NCI-H345 treated with DMSO at 0.1 percent for 48 hours (cell line): ENCODE measurements at regions not wholly inside any gene's neighbourhood (a gene's known extent, or its start where the extent isn't known, plus 50 kb on each side); places are given as distances from the start of the nearest gene placed in this dataset.

Experiments
- DNase-seq: peaks from one replicate; lab custom pipeline; 2025; ENCODE audit not compliant: unreplicated experiment; lab: John Stamatoyannopoulos, UW

DNA sequence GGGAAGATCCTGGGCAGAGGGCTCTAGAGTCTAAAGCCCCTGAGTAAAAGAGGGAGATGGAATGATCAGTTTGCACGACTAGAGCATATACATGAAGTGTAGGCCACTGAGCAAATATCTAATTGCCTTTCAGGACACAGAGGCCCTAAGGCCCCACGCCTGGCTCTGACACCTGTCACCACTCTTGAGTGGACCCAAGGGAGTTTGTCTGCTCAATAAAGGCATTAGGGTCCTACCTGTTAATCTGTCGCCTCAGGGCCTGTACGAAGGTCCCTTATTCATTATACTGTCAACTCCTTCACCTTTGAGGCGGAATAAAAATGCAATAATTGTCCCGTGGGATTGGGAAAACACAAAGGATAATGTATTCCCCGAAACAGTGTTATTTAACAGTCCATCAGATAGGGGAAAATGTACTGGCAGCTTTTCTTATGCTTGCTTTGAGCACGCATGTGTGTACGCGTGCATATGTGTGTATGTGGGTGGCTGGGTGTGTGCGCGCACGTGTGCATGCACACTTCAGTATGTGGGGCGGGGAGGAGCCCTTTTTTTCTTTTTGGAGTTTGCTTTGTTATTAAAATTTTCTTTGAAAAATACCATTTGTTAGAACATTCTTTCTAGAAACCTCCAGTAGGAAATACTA is 161.8 kb upstream of the SERP2 start:
- DNase-seq, result peak; percentile 28

DNA sequence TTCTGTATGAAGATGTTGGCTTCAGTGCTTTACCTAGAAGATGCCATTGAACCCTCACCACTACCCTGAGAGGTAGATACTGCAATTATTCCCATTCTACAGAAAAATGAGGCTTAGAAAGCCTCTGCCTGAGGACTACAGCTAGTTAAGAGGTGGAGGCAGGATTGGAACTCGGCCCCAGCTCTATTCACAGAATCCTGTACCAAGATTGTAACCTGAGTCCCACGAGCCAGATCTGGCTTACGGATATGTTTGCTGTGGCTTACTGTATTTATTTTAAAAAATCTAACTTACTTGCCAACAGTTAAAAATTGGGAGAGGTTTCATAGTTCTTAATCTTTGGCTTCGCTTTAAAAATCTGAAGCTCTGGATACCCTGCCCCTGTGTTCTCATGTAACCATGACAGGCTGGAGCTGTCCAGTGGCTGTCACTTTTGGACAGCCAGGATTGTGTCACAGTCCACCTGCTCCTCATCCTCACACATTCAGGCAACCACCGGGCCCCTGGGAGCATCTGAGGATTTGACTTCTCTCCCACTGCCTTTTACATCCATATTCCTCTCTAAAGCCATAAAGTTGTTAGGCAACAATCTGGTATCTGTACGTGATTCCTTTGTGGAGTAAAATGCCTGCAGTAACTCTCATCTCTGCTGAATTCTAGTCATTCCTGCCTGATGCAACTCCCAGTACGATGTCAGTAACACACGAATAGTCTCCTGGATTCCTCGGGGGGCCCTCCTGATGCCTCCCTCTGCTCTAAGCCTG is 160.8 kb upstream of the SERP2 start:
- no peak for DNase-seq

DNA sequence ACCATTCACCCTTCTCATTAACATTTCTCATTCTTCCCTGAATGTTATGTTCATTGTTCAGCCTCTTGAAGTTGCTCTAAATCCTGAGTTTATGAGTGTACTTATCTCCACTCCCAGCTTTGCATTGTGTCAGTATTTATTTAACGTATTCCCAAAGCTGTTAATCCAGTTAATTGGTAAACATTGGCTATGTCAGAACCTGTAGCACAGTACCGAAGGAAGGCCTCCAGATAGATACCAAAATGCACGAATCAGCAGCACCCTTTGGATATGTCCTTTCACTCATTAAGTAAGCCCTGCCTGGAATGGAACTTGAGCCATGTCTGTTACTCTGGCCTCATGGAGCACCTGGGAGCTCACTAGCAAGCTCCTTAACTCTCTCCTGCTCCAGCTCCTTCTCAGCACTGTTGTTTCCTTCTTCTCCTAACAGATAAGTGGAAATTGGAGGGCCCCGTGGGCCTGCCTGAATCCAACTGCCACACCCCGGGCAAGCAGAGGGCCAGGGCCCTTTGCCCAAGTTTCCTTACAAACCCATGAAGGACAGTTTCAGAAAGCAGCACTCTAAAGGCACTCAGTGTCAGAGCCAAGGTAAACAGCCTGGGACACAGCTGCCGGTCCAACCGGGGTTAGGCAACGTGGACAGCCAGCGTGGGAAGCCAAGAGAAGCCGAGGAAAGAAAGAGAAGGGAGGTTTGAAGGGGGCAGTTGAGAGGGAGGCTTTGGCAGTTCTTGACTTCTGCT is 155.0 kb upstream of the SERP2 start:
- DNase-seq, result peak; percentile 90

DNA sequence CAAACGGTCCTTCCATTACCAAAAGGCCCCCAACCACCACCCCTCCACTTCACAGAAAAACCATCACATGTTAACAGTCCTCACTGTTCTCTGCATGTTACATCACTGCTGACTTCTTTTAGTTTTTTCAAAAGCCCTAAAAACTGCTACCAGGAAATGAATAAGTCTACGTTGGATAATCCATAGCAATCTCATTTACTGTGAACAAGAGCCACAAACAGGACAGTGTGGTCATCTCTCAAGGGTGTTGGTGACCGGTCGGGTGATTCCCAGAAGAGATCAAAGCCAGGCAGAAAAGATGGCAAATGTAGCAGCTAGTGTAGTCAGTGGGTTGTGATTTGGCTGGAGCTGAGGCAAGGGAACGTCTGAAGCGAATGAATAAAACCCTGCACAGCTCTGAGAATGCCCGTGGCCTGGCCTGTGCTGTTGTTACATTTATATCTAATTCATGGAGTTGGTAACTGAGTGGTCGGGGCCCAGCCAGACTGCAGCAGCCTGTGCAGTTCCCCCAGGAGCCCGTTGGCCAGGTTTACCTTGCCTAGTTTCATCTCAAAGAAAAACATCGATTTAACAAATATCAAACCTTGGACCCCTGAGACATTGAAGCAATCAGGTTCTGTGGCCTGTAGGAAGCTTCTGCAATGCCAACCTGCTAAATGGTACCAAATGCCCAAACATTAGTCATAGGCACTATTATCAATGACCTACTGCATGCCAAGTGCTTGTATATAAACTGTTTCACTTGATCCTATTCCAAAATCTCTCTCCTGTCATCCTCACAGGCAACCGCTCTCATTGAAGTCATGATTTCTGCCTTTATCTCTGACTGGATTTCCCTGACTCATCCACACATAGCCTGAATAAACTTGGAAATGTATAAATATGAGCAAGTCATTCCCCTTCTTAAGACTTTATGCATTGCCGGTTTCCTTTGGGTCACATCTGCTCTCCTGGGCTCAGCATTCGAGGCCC is 153.8 kb upstream of the SERP2 start:
- DNase-seq, result no peak

DNA sequence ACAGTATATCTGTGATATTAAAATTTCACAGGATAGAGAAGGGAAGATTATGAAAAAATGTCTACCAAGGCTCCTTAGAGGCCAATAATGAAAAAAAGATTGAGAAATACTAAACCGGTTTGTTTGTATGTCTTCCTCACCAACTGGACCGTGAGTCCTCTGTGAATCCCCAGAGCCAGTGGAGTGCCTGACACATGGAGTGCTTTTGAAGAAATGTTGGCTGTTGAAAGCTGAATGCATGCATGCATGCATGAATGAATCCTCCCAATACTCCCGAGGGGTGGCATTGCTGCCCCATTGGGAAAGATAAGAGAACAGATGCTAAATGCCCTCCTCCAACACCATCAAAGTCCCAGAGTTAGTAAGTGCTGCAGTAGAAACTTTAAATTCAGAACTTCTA is 152.7 kb upstream of the SERP2 start:
- peak; percentile 21 for DNase-seq

DNA sequence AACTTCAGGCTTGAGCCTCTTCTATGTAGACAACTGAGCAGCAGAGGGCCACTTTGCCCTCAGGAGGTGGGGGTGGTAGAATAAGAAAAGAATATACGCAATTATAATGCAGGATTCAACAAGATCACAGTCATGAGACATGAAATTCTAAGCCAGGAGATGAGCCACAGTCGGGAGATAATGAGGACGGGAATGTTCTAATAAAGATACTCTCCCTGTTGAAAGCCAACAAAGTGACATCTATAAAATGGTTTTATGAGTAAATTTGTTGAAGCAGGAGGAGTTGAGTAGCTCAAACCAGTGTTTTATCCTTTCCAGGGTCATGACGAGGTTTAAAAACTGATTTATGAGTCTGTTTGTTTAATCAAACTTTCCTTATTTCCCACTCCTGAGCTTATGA is 152.0 kb upstream of the SERP2 start:
- no peak for DNase-seq

DNA sequence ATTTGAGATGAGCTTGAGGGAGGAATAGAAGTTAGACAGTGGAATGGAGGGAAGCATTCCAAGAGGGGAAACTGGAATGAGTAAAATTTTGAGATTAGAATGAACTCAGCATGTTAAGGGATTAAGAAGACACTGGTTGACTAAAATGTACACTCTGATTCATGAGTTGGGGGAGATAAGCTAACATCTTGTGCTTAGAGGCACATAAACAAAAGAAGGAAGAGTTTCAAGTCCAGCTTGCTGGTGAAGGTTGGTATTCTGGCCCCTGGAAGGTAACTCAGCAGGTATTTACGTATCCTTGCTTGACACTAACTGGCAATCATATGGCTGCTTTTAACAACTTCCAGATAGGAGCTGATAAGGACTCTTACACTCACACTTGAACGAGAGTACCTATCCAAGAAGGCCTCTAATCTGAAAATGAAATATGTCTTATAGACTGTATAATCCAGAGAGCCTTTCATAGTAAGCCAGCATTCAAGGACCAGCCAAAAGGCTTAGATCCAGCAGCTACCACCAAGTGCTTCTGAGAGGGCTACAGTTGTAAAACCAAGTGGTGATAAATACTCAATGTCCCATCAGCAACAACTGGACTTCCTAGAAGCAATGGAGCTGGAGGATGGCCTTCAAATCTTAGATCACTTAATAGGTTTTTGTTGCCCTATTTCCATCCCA is 149.7 kb upstream of the SERP2 start:
- no peak for DNase-seq

DNA sequence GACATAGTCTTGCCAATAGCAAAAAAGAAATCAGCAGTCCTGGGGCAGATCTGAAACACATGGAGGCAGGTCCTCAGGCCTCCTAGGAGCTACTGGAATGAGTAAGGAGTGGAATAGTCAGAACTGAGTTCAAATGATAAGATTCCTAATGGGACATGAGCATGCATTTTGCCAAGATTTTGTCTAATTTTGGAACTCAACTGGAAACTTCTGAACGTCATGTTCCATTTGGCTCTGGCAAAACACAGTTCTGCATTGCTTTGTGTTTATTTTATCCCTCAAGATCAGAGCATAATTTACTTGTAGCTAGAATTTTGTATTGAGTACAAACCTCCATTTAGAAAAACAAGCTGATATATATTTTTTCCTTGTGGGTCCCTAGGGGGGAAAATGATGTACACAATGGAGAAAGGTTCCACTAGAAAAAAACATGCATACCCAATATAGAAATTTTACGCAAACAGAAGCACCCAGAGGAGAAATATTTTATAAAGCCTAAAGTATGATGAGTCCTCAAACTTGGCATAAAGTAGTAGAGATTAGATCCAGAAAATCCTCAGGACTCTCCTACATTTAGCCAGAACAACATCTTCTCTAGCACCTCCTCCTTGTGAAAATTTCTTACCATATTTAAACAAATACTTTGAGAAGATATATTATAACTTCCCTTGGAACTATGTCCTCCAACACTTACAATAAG is 149.0 kb upstream of the SERP2 start:
- no peak for DNase-seq

DNA sequence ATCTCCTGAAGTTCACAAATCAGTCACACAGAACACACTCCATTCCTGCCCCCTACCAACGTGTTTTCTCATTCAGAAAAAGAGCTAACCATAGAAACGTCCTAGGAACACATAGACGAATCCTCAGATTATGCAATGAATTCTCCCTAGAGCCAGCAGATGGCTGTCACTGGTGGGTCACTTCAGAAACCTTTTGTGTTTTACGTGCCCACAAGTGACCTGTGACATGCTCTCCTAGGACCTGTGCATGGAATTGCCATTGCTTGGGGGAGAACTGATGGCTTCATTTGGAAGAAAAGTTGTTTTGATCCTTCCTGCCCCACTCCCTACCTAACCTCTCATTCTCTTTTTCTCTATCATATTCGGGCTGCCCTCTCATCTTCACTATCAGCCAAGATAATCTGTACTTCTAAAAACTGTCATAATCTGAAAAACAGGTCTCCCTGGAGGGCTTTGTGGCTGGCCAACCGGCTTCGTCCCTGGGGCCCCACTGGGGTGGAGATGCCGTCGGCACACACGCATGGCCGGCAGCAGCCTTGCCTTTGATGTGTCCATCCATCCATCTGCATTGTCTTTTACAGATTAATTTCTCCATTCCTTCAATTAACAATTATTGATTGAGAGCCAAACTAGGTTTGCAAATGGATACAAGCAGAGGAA is 144.1 kb upstream of the SERP2 start:
- no peak for DNase-seq

DNA sequence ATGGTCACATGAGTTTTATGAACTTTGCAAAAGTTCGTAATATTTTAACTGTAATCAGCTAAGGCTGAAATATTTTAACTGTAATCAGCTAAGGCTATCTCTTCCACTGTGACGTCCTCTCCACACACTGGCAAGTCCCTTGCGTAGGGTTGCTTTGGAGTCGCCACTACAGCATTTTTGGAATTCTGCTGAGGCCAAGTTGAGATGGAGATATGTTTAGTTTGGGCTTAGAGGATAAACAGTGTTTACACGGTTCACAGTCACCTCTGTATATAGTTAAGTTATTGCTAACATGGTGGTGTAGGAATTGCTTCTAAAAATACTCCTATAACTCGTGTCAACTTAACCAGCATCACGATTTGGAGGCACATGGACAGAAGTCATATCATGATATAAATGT is 143.6 kb upstream of the SERP2 start:
- DNase-seq, result no peak

DNA sequence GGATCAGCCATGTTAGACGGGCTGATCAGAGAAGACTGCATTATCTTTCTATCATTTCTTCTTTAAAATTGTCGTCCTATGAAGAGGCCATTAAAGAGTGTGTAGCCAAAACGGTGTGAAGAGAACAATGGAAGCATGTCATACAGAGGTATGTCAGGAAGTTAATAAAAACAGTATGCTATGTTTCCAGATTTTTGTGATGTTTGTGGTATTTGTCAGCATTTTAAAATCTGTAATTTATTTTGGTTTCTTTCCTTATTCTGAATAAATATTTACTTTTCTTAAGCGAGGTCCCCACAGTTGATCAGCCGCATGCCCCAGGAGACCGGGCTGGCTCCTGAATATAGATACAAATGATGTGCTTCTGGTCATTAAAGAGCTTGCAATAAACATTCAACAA is 142.9 kb upstream of the SERP2 start:
- no peak for DNase-seq

DNA sequence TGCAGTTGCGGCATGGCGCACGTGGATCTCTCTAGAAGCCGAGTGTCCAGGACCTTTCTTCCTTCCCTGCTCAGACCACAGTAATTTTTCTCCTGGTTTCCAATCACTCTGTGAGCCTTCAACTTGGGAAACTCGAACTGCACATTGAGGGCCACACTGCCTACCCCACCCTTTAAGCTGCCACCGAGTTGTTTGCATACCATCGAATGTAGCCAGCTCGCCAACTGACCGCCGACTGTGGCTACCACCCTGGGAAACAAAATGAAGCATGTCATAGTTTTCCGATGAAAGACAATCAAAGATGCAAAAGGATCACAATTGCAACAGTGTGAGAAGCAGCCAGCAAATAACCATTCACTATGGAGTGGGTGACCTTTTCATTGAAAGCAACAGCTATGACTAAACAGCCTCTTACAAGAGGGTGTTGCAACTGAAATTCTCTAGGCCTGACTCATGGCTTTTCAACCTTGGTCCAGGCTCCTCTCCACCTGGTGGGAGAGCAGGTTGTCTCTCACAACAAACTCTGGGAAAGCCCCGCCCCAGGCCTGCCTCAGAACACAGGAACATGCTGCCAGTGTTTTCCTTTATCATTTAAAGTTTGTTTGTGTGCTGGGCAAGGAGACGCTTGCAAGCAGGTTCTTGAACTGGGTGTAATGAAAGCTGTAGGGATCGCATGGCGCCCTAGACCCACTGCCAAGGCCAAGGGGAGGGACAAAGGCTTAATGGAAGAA is 141.7 kb upstream of the SERP2 start:
- DNase-seq, result peak; percentile 79

DNA sequence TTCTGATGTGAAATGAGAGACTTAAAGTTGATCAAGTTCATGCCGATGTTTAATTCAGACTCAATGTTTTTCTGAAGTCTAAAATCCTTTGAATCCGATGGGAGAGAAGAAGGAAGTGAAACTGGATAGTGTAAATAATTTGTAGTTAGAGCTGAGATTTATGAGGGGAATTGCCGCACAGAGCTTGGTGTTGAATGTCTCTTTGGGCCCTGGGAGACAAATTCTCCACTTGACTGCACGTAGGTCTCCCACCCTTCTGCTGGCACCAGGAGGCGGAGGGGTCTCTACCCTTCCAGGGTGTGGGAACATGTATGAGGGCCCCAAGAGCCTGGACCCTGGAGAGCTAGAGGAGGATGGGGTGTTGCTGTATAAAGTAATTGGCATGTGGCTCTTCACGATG is 140.8 kb upstream of the SERP2 start:
- no peak for DNase-seq

DNA sequence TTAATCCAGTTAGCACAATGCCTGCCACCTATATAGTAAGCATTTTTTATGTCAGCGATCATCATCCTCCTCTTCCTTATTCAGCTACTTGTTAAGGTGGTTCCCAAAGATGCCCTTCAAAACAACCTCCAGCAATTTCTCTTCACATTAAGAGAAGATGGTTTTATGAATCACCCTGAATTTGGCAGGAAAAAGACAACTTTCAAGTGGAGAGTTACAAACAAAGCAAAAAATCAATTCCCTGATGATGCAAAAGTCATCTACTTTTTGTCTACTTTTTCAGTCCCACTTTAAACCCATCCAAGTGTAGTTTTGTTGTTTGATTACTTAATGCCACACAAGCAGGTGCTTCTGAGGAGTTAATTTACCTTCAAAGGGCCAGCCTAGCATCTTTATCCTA is 139.1 kb upstream of the SERP2 start:
- DNase-seq, result no peak

DNA sequence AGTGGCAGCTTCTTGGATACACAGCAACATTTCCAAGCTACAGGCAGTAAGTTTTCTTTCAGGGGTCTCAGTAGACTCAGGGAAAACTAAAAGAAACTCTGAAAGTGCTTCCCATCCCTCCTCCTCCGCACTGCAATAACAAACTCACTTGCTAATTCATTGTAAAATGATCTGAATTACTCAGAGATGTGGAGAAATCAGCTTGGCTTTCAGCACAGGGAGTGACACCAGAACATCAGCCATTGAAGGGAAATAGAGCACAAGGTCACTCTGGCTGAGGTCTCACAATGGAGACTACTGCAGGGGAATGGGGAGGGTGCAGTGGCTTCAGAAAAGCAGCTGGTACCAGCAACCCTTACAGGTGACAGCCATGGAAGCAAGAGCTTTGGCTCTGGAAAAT is 137.3 kb upstream of the SERP2 start:
- DNase-seq, result no peak

DNA sequence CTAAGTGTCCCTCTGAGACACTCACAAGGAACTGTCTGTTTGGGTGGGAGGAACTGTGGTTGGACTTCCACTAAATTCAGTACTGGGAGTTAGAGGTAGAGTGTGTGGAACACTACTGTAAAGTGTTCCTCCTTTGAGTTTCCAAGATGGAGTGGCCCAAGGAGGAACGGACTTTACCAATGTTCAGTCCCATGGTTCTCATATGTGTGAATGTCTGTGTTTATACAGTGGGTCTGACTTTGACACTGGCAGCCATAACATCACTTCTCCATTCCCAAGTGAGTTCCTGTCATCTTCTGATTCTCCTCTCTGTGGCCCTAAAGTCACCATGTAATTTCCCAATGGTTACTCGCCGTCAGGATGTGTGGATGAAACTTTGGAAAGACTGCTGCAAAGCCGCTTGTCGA is 136.8 kb upstream of the SERP2 start:
- DNase-seq, result no peak

DNA sequence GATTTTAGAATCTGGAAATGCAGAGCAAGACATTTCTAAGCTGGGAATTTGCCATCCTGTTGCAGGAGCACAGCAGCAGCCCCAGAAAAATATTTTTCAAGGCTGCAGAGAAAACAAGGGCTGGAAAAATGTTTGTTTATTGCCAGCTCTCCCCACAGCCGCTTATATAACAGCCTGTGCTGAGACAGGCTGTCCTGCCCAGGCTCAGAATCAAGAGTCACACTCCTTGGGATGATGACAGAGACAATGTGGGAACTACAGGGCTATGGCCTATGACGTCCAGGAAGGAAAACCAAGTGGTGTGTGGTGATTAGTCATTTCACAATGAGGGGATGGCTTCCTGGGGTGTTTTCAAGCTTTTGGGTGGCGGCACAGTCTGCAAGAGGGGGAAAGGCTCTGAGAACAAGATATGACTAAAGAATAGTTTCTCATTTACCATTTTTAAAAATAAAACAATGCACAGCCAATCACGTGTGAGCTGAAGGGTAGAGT is 136.3 kb upstream of the SERP2 start:
- DNase-seq, result no peak

DNA sequence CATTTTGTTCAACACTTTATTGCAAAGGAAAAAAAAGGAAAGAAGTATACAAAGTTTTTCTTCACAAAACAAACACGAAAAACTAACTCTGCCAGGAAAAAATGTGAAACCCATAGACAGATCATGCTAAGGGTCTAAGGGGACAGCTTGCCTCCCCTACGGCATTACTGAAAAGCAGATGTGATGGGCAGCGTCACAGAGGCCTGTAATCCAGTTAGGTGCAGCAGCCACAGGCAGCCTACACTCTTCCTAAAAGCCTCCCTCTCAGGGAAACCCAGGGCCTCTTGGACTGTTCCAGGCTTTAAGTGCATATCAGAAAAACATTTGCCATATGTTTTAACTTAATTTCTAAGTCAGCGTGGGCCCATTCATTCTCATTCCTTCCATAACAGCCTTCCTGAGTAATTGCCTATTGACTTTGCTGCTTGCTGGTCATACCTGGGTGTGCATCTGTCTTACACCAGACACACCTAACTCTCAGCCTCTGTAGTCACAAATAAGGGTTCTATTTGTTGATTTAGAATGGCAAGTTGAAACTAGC is 135.7 kb upstream of the SERP2 start:
- DNase-seq, result no peak
